ENCODE measurements at regions not wholly inside any gene's neighbourhood (a gene's known extent, or its start where the extent isn't known, plus 50 kb on each side); places are given as distances from the start of the nearest gene placed in this dataset.

GRCh38 chr6:90780778-90781177 lies 193.9 kb upstream of the MAP3K7 start:
- Mint-ChIP-seq H3K4me3 (no peak overlapping the region), H3K27ac (no peak overlapping the region), H3K9me3 (no peaks in the 10 kb centered on the region), H3K27me3 (peaks cover 3% of the 10 kb centered on the region), H3K4me1 (no peaks in the 10 kb centered on the region), H3K36me3 (ENCODE audit: low read depth) (no peaks in the 10 kb centered on the region)
- no peak for ATAC-seq (ENCODE audit: low read depth)
- ChIA-PET CTCF (no interaction called here), POLR2A (no interaction called here)
- intact Hi-C loops (cut with micrococcal nuclease) = no loop called here
- no peak for TF ChIP-seq CTCF (IDR thresholded peaks at IDR 0.05)
- DNase-seq = no peak

- ChIA-PET CTCF (no interaction called here), POLR2A (interaction anchor here (0.7 kb wide), 1 partner anchor 48 kb away, joined by 3 read pairs; no protein-coding TSS in a partner anchor)
- ATAC-seq (ENCODE audit: low read depth) (no peak), DNase-seq (no peak)
- Mint-ChIP-seq H3K36me3 (ENCODE audit: low read depth) (no peaks in the 10 kb centered on the region), H3K4me1 (no peaks in the 10 kb centered on the region), H3K9me3 (no peaks in the 10 kb centered on the region), H3K27me3 (no peaks in the 10 kb centered on the region), H3K27ac (no peak overlapping the region), H3K4me3 (no peak overlapping the region)
- intact Hi-C loops (cut with micrococcal nuclease) = no loop called here
- no peak for TF ChIP-seq CTCF (IDR thresholded peaks at IDR 0.05)
These were observed 193.3 kb upstream of the MAP3K7 start for GRCh38 chr6:90780141-90780540.

GRCh38 chr6:90778417-90779203 lies 191.7 kb upstream of the MAP3K7 start:
- no peaks in the 10 kb centered on the region for H3K4me1 Mint-ChIP-seq
- no peak for TF ChIP-seq CTCF (IDR thresholded peaks at IDR 0.05)
- CTCF ChIA-PET = no interaction called here
- no peak overlapping the region for H3K27ac Mint-ChIP-seq
- H3K4me3 Mint-ChIP-seq = no peak overlapping the region
- no peak for DNase-seq
- no peak for ATAC-seq (ENCODE audit: low read depth)
- POLR2A ChIA-PET = no interaction called here
- no peaks in the 10 kb centered on the region for H3K9me3 Mint-ChIP-seq
- H3K27me3 Mint-ChIP-seq = no peaks in the 10 kb centered on the region
- intact Hi-C loops (cut with micrococcal nuclease) = no loop called here
- no peaks in the 10 kb centered on the region for H3K36me3 Mint-ChIP-seq (ENCODE audit: low read depth)

GRCh38 chr6:90770778-90771177 lies 183.9 kb upstream of the MAP3K7 start:
- ATAC-seq (ENCODE audit: low read depth) (no peak), DNase-seq (no peak)
- Mint-ChIP-seq H3K9me3 (no peaks in the 10 kb centered on the region), H3K27me3 (no peaks in the 10 kb centered on the region), H3K4me1 (no peaks in the 10 kb centered on the region), H3K27ac (no peak overlapping the region), H3K36me3 (ENCODE audit: low read depth) (no peaks in the 10 kb centered on the region), H3K4me3 (no peak overlapping the region)
- ChIA-PET CTCF (no interaction called here), POLR2A (no interaction called here)
- intact Hi-C loops (cut with micrococcal nuclease) = no loop called here
- no peak for TF ChIP-seq CTCF (IDR thresholded peaks at IDR 0.05)

- Mint-ChIP-seq H3K36me3 (ENCODE audit: low read depth) (no peaks in the 10 kb centered on the region), H3K4me1 (no peaks in the 10 kb centered on the region), H3K9me3 (no peaks in the 10 kb centered on the region), H3K27ac (no peak overlapping the region), H3K27me3 (no peaks in the 10 kb centered on the region), H3K4me3 (no peak overlapping the region)
- intact Hi-C loops (cut with micrococcal nuclease) = no loop called here
- POLR2A ChIA-PET = no interaction called here
- CTCF ChIA-PET = no interaction called here
- DNase-seq = no peak
- no peak for TF ChIP-seq CTCF (IDR thresholded peaks at IDR 0.05)
- ATAC-seq (ENCODE audit: low read depth) = no peak
These were observed 179.0 kb upstream of the MAP3K7 start for GRCh38 chr6:90765895-90766294.

Measured in activated B cell treated with CpG ODN at 0.5 μM for 24 hours (primary cell).